ENCODE measurements at regions not wholly inside any gene's neighbourhood (a gene's known extent, or its start where the extent isn't known, plus 50 kb on each side); places are given as distances from the start of the nearest gene placed in this dataset.

GRCh38 chr2:19062370-19062769 lies 296.1 kb downstream of the OSR1 start:
- no peak for TF ChIP-seq CTCF (IDR thresholded peaks at IDR 0.05; ENCODE audit: low read depth, low read length, poor library complexity, severe bottlenecking)
- no peak for TF ChIP-seq EZH2phosphoT487 (IDR thresholded peaks at IDR 0.05; ENCODE audit: borderline replicate concordance, low read length)

Measured in DOHH2 (cell line).